Type B pancreatic cell (in vitro differentiated cells): ENCODE measurements at regions not wholly inside any gene's neighbourhood (a gene's known extent, or its start where the extent isn't known, plus 50 kb on each side); places are given as distances from the start of the nearest gene placed in this dataset.

Experiments
- DNase-seq: peaks from one replicate; pipeline ENCODE4 v3.0.0; 2021; ENCODE audit warnings: mixed read lengths; ENCODE audit not compliant: unreplicated experiment; ENCODE audit errors: extremely low spot score
- H3K27ac Mint-ChIP-seq: 2 replicates; pipeline ENCODE4 v1.8.0; 2021; ENCODE audit warnings: mild to moderate bottlenecking, mixed read lengths
- H3K27me3 Mint-ChIP-seq: 2 replicates; pipeline ENCODE4 v1.8.0; 2021; ENCODE audit warnings: mixed read lengths
- H3K36me3 Mint-ChIP-seq: 2 replicates; pipeline ENCODE4 v1.8.0; 2021; ENCODE audit warnings: mixed read lengths
- H3K4me1 Mint-ChIP-seq: one replicate; pipeline ENCODE4 v1.8.0; 2021; ENCODE audit warnings: mixed read lengths; ENCODE audit not compliant: unreplicated experiment
- H3K4me3 Mint-ChIP-seq: 2 replicates; pipeline ENCODE4 v1.8.0; 2021; ENCODE audit warnings: mild to moderate bottlenecking, mixed read lengths
- H3K9me3 Mint-ChIP-seq: 2 replicates; pipeline ENCODE4 v1.8.0; 2021; ENCODE audit warnings: mixed read lengths
- TF ChIP-seq, protein P1 (sequence below): fragments of 200-600 bp; sonication (generic); conservative IDR thresholded peaks from 2 replicates; pipeline ENCODE4 v1.5.0; 2021; ENCODE audit warnings: antibody characterized with exemption, mild to moderate bottlenecking

DNA sequence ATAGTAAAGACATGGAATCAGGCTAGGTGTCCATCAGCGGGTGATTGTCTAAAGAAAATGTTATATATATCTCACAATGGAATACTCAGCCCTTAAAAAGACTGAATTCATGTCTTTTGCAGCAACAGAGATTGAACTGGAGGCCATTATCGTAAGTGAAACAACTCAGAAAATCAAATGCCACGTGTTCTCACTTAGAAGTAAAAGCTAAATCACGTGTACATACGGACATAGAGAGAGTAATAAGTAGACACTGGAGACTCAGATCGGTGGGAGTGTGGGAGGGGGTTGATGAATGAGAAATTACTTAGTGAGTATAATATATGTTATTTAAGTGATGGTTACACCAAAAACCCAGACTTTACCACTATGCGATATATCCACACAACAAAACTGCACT lies 266.3 kb upstream of the PPFIA2 start:
- no peak overlapping the region for H3K4me3 Mint-ChIP-seq
- no peak overlapping the region for H3K27ac Mint-ChIP-seq
- H3K27me3 Mint-ChIP-seq: no peaks in the 10 kb centered on the region
- DNase-seq: no peak
- no peaks in the 10 kb centered on the region for H3K4me1 Mint-ChIP-seq
- TF ChIP-seq, protein P1, sequence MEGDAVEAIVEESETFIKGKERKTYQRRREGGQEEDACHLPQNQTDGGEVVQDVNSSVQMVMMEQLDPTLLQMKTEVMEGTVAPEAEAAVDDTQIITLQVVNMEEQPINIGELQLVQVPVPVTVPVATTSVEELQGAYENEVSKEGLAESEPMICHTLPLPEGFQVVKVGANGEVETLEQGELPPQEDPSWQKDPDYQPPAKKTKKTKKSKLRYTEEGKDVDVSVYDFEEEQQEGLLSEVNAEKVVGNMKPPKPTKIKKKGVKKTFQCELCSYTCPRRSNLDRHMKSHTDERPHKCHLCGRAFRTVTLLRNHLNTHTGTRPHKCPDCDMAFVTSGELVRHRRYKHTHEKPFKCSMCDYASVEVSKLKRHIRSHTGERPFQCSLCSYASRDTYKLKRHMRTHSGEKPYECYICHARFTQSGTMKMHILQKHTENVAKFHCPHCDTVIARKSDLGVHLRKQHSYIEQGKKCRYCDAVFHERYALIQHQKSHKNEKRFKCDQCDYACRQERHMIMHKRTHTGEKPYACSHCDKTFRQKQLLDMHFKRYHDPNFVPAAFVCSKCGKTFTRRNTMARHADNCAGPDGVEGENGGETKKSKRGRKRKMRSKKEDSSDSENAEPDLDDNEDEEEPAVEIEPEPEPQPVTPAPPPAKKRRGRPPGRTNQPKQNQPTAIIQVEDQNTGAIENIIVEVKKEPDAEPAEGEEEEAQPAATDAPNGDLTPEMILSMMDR: no peak
- no peaks in the 10 kb centered on the region for H3K9me3 Mint-ChIP-seq
- no peaks in the 10 kb centered on the region for H3K36me3 Mint-ChIP-seq

DNA sequence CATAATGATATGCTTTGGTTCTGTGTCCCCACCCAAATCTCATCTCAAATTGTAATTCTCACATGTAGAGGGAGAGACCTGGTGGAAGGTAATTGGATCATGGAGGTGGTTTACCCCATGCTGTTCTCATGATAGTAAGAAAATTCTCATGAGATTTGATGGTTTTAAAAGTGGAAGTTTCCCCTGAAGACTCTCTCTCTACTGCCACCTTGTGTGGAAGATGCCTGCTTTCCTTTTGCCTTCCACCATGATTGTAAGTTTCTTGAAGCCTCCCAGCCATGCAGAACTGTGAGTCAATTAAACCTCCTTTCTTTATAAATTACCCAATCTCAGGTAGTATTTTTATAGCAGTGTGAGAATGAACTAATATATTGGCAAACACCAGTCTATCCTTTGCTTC lies 260.4 kb upstream of the PPFIA2 start:
- H3K27ac Mint-ChIP-seq: no peak overlapping the region
- no peaks in the 10 kb centered on the region for H3K36me3 Mint-ChIP-seq
- H3K27me3 Mint-ChIP-seq: no peaks in the 10 kb centered on the region
- H3K4me1 Mint-ChIP-seq: no peaks in the 10 kb centered on the region
- TF ChIP-seq, protein P1: peak; percentile 53
- H3K9me3 Mint-ChIP-seq: no peaks in the 10 kb centered on the region
- no peak overlapping the region for H3K4me3 Mint-ChIP-seq
- DNase-seq: no peak

DNA sequence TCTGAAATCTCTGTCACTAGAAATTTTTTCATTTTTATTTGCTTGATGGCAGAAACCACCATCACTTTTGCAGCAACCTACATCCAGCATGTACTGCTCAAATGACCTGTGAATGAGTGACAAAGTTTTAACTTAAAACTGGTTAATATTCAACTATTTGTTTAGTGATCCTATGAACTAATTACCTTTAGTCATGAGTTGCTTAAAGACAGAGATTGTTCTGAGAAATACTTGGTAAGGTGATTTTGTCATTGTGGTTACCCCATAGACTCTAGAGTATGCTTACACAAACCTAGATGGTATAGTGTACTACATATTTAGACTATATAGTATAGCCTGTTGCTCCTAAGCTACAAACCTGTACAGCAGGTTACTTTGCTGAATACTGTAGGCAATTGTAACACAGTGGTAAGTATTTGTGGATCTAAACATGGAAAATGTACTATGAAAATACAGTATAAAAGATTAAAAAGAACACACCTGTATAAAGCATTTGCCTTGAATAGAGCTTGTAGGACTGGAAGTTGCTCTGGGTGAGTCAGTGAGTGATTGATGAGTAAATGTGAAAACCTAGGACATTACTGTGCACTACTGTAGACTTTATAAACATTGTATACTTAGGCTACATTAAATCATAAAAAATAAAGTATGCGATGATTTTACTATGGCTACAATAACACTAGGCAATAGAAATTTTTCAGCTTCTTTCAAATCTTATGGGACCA lies 256.6 kb upstream of the PPFIA2 start:
- Mint-ChIP-seq H3K27ac (no peak overlapping the region), H3K4me1 (no peaks in the 10 kb centered on the region), H3K36me3 (no peaks in the 10 kb centered on the region), H3K9me3 (no peaks in the 10 kb centered on the region), H3K27me3 (no peaks in the 10 kb centered on the region), H3K4me3 (no peak overlapping the region)
- TF ChIP-seq, protein P1: no peak
- DNase-seq: no peak

DNA sequence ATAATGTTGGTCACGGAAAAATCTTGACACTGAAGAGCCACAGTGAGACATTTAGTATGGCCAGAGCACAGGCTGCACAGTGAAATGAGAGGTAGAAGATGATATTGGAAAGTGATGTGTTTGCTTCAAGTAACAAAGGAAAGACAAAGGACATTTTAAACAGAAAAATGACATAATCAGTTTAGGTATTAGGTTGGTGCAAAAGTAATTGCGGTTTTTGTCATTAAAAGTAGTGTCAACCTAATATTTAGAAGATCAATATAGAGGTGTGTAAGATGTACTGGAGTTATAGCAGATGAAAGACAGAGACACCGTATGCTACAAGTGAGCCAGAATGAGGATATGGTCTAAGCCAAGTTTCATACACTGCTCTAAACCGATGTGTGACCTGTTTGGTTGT lies 253.0 kb upstream of the PPFIA2 start:
- no peaks in the 10 kb centered on the region for H3K4me1 Mint-ChIP-seq
- no peak overlapping the region for H3K27ac Mint-ChIP-seq
- DNase-seq: no peak
- no peaks in the 10 kb centered on the region for H3K36me3 Mint-ChIP-seq
- H3K27me3 Mint-ChIP-seq: no peaks in the 10 kb centered on the region
- H3K4me3 Mint-ChIP-seq: no peak overlapping the region
- H3K9me3 Mint-ChIP-seq: no peaks in the 10 kb centered on the region
- TF ChIP-seq, protein P1: no peak

DNA sequence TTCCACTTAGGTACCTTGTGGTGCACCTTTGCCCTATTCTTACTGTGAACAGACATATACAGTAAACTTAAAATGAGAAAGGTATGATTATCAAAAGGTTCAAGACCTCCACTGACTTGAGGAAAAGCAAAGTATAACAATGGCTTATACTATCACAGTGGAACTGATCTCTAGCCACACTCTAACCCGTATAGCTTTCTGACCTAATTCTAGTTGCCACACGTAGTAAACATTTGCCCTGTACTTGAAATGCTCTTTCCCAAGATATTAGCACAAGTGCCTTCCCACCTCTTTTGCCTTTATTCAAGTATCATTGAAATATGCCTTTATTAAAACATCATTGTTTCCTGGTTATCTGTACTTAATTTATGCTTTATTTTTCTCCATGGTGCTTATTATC lies 250.4 kb upstream of the PPFIA2 start:
- H3K36me3 Mint-ChIP-seq: no peaks in the 10 kb centered on the region
- H3K9me3 Mint-ChIP-seq: no peaks in the 10 kb centered on the region
- H3K27ac Mint-ChIP-seq: no peak overlapping the region
- no peak for DNase-seq
- H3K27me3 Mint-ChIP-seq: no peaks in the 10 kb centered on the region
- TF ChIP-seq, protein P1: no peak
- H3K4me1 Mint-ChIP-seq: no peaks in the 10 kb centered on the region
- H3K4me3 Mint-ChIP-seq: no peak overlapping the region
